ENCODE measurements at regions not wholly inside any gene's neighbourhood (a gene's known extent, or its start where the extent isn't known, plus 50 kb on each side); places are given as distances from the start of the nearest gene placed in this dataset.

GRCh38 chr5:110851357-110851756 lies 112.5 kb downstream of the SLC25A46 start:
- no peak overlapping the region for H2AFZ ChIP-seq (ENCODE audit: insufficient read depth, low read depth, low read length, poor library complexity, severe bottlenecking)

GRCh38 chr5:110852053-110852452 lies 113.2 kb downstream of the SLC25A46 start:
- Histone ChIP-seq H3K27ac (ENCODE audit: low read length in 2 of 2) (no peak overlapping the region), H3K9me3 (ENCODE audit: control extremely low read depth in 1 of 3, control insufficient read depth in 2 of 3, insufficient read depth in 1 of 3, low read length in 2 of 3) (no peaks in the 10 kb centered on the region), H3K27me3 (replicated peaks in 1 of 4; ENCODE audit: control extremely low read depth in 1 of 4, control insufficient read depth in 3 of 4, insufficient read depth in 4 of 4, low read length in 3 of 4) (no peaks in the 10 kb centered on the region), H3K9ac (ENCODE audit: low read length) (no peak overlapping the region), H3K4me3 (ENCODE audit: control extremely low read depth in 1 of 5, extremely low read depth in 1 of 5, insufficient read depth in 1 of 5, low read depth in 2 of 5, low read length in 4 of 5) (no peak overlapping the region), H4K20me1 (ENCODE audit: control insufficient read depth, insufficient read depth, low read length, poor library complexity, severe bottlenecking) (no peaks in the 10 kb centered on the region), H3K79me2 (ENCODE audit: control insufficient read depth, insufficient read depth, low read length) (no peaks in the 10 kb centered on the region), H3K4me1 (ENCODE audit: control insufficient read depth in 2 of 2, insufficient read depth in 2 of 2, low read length in 2 of 2) (no peaks in the 10 kb centered on the region), H3K4me2 (replicated peaks; ENCODE audit: low read depth, low read length, poor library complexity, severe bottlenecking) (no peak overlapping the region), H2AFZ (ENCODE audit: insufficient read depth, low read depth, low read length, poor library complexity, severe bottlenecking) (no peak overlapping the region), H3K36me3 (replicated peaks in 1 of 2; ENCODE audit: control extremely low read depth in 1 of 2, control insufficient read depth in 1 of 2, extremely low read depth in 1 of 2, insufficient read depth in 2 of 2, low read length in 1 of 2) (no peaks in the 10 kb centered on the region)
- no peaks in the 10 kb centered on the region for H3K9me3 Mint-ChIP-seq (ENCODE audit: insufficient read depth)
- DNase-seq (no peak), ATAC-seq (ENCODE audit: low read depth) (no peak)
- intact Hi-C loops (cut with micrococcal nuclease), result no loop called here
- peaks cover 2% of the 10 kb centered on the region for H3K4me1 Mint-ChIP-seq
- H3K4me3 Mint-ChIP-seq, result no peak overlapping the region
- H3K27me3 Mint-ChIP-seq, result no peaks in the 10 kb centered on the region
- CTCF ChIA-PET, result no interaction called here
- no peak for TF ChIP-seq EZH2 (IDR thresholded peaks at IDR 0.05; ENCODE audit: borderline replicate concordance, insufficient read depth, low read depth, low read length, poor library complexity, severe bottlenecking)
- TF ChIP-seq CTCF (IDR thresholded peaks at IDR 0.05), result no peak
- H3K27ac Mint-ChIP-seq, result no peak overlapping the region
- POLR2A ChIA-PET, result no interaction called here

More at GRCh38 chr5:110851357-110851756, 112.5 kb downstream of the SLC25A46 start:
- Mint-ChIP-seq H3K27ac (no peak overlapping the region), H3K27me3 (no peaks in the 10 kb centered on the region), H3K9me3 (ENCODE audit: insufficient read depth) (peaks cover 2% of the 10 kb centered on the region), H3K4me1 (peaks cover 2% of the 10 kb centered on the region), H3K4me3 (no peak overlapping the region)
- CTCF ChIA-PET, result no interaction called here
- Histone ChIP-seq H3K4me2 (replicated peaks; ENCODE audit: low read depth, low read length, poor library complexity, severe bottlenecking) (no peak overlapping the region), H3K4me1 (ENCODE audit: control insufficient read depth in 2 of 2, insufficient read depth in 2 of 2, low read length in 2 of 2) (no peaks in the 10 kb centered on the region), H3K36me3 (replicated peaks in 1 of 2; ENCODE audit: control extremely low read depth in 1 of 2, control insufficient read depth in 1 of 2, extremely low read depth in 1 of 2, insufficient read depth in 2 of 2, low read length in 1 of 2) (no peaks in the 10 kb centered on the region), H3K27me3 (replicated peaks in 1 of 4; ENCODE audit: control extremely low read depth in 1 of 4, control insufficient read depth in 3 of 4, insufficient read depth in 4 of 4, low read length in 3 of 4) (no peaks in the 10 kb centered on the region), H3K9me3 (ENCODE audit: control extremely low read depth in 1 of 3, control insufficient read depth in 2 of 3, insufficient read depth in 1 of 3, low read length in 2 of 3) (no peaks in the 10 kb centered on the region), H4K20me1 (ENCODE audit: control insufficient read depth, insufficient read depth, low read length, poor library complexity, severe bottlenecking) (no peaks in the 10 kb centered on the region), H3K4me3 (ENCODE audit: control extremely low read depth in 1 of 5, extremely low read depth in 1 of 5, insufficient read depth in 1 of 5, low read depth in 2 of 5, low read length in 4 of 5) (no peak overlapping the region), H3K79me2 (ENCODE audit: control insufficient read depth, insufficient read depth, low read length) (no peaks in the 10 kb centered on the region), H3K9ac (ENCODE audit: low read length) (no peak overlapping the region), H3K27ac (ENCODE audit: low read length in 2 of 2) (no peak overlapping the region)
- TF ChIP-seq CTCF (IDR thresholded peaks at IDR 0.05) (no peak), EZH2 (IDR thresholded peaks at IDR 0.05; ENCODE audit: borderline replicate concordance, insufficient read depth, low read depth, low read length, poor library complexity, severe bottlenecking) (no peak)
- no CpG with 5 or more reads among the region's 1 CpG for WGBS (ENCODE audit: insufficient coverage)
- ATAC-seq (ENCODE audit: low read depth) (no peak), DNase-seq (no peak)
- intact Hi-C loops (cut with micrococcal nuclease), result no loop called here
- POLR2A ChIA-PET, result no interaction called here

Measured in B cell (primary cell).